Thyroid gland (tissue), 4 donors: ENCODE measurements at regions not wholly inside any gene's neighbourhood (a gene's known extent, or its start where the extent isn't known, plus 50 kb on each side); places are given as distances from the start of the nearest gene placed in this dataset.
A peak's percentile ranks its signal among the peaks of the same experiment; 100 is the strongest.

Experiments
- DNase-seq, 2 donors: peaks; one replicate each; pipeline ENCODE4 v3.0.0-alpha.2; 2019
- H3K27ac ChIP-seq, 3 donors: fragments of 200-600 bp; sonication (generic); 1 replicate in 2 of 3; 2 replicates in 1 of 3; pipeline ENCODE4 v1.5.1; 2016 to 2019; ENCODE audit warnings: mild to moderate bottlenecking in 1 of 3, moderate library complexity in 1 of 3
- H3K27me3 ChIP-seq: fragments of 200-600 bp; sonication (generic); one replicate; pipeline ENCODE4 v1.5.1; 2019
- H3K36me3 ChIP-seq, 2 donors: fragments of 200-600 bp; sonication (generic); one replicate each; pipeline ENCODE4 v1.5.1; 2016 to 2019
- H3K4me1 ChIP-seq, 2 donors: fragments of 200-600 bp; sonication (generic); one replicate each; pipeline ENCODE4 v1.5.1; 2017 to 2019
- H3K4me3 ChIP-seq, 3 donors: fragments of 200-600 bp; sonication (generic); replicated peaks in 1 of 3; 1 replicate in 2 of 3; 2 replicates in 1 of 3; pipeline ENCODE4 v1.5.1; 2016; ENCODE audit warnings: mild to moderate bottlenecking in 1 of 3
- H3K9me3 ChIP-seq: fragments of 200-600 bp; sonication (generic); one replicate; pipeline ENCODE4 v1.5.1; 2017
- CTCF ChIP-seq, 6 experiments: fragments of 200-600 bp in 3 of 6; fragments of 450-650 bp in 3 of 6; sonication (generic) in 3 of 6; IDR thresholded peaks; one replicate each; pipeline ENCODE4 v1.5.1; 2016 to 2019; ENCODE audit warnings: antibody characterized with exemption in 6 of 6, mild to moderate bottlenecking in 2 of 6, inconsistent platforms in 1 of 6, moderate library complexity in 1 of 6
- POLR2A ChIP-seq, 2 donors: fragments of 450-650 bp; IDR thresholded peaks; one replicate each; pipeline ENCODE4 v1.6.1; 2017; ENCODE audit warnings: antibody characterized with exemption in 2 of 2, mild to moderate bottlenecking in 2 of 2, moderate library complexity in 1 of 2
- WGBS, 2 donors: methylation state at CpG; one replicate each; pipeline ENCODE4 v1.1.5; 2017; 5-methylcytosine and 5-hydroxymethylcytosine counted together
- intact Hi-C: fragments of 100-400 bp; cut with DNase I; formaldehyde crosslinking; loops from one replicate; pipeline ENCODE4 v1.15.1; 2023

- no peak for DNase-seq
- Histone ChIP-seq H3K27ac (no peak overlapping the region), H3K9me3 (no peaks in the 10 kb centered on the region), H3K4me3 (no peak overlapping the region), H3K36me3 (no peaks in the 10 kb centered on the region), H3K4me1 (no peaks in the 10 kb centered on the region), H3K27me3 (no peaks in the 10 kb centered on the region)
- TF ChIP-seq POLR2A (IDR thresholded peaks at IDR 0.05): no peak
- intact Hi-C loops: no loop called here
- 81 to 84% methylated on average over 9 of the region's 9 CpGs for WGBS, 2 donors
Observed at GRCh38 chr5:10059556-10059955, 190.1 kb downstream of the ATPSCKMT start.

- intact Hi-C loops: no loop called here
- H3K27me3 ChIP-seq: no peaks in the 10 kb centered on the region
- H3K4me3 ChIP-seq: no peak overlapping the region
- no peaks in the 10 kb centered on the region for H3K9me3 ChIP-seq
- H3K4me1 ChIP-seq: no peaks in the 10 kb centered on the region
- 39 to 40% methylated on average over 7 of the region's 7 CpGs for WGBS, 2 donors
- peak; percentile 20 to 21 for DNase-seq
- no peaks in the 10 kb centered on the region for H3K36me3 ChIP-seq
- TF ChIP-seq CTCF (IDR thresholded peaks at IDR 0.05): no peak
- no peak for TF ChIP-seq POLR2A (IDR thresholded peaks at IDR 0.05)
- no peak overlapping the region for H3K27ac ChIP-seq
Observed at GRCh38 chr5:10057356-10057755, 192.3 kb downstream of the ATPSCKMT start.

- H3K36me3 ChIP-seq: no peaks in the 10 kb centered on the region
- no peak for DNase-seq
- H3K27me3 ChIP-seq: no peaks in the 10 kb centered on the region
- 86 to 89% methylated on average over 7 of the region's 7 CpGs for WGBS, 2 donors
- intact Hi-C loops: no loop called here
- H3K9me3 ChIP-seq: no peaks in the 10 kb centered on the region
- no peak overlapping the region for H3K4me3 ChIP-seq
- H3K27ac ChIP-seq: no peak overlapping the region
- no peak for TF ChIP-seq CTCF (IDR thresholded peaks at IDR 0.05)
- no peak for TF ChIP-seq POLR2A (IDR thresholded peaks at IDR 0.05)
- no peaks in the 10 kb centered on the region for H3K4me1 ChIP-seq
Observed at GRCh38 chr5:10056228-10056760, 193.4 kb downstream of the ATPSCKMT start.

GRCh38 chr5:10049858-10050455 lies 199.7 kb downstream of the ATPSCKMT start:
- no peak for DNase-seq
- H3K4me3 ChIP-seq: no peak overlapping the region
- no peak overlapping the region for H3K27ac ChIP-seq
- no peaks in the 10 kb centered on the region for H3K36me3 ChIP-seq
- intact Hi-C loops: no loop called here
- no peaks in the 10 kb centered on the region for H3K9me3 ChIP-seq
- WGBS, 2 donors: 76 to 93% methylated on average over 1 of the region's 1 CpG
- H3K27me3 ChIP-seq: no peaks in the 10 kb centered on the region
- H3K4me1 ChIP-seq: no peaks in the 10 kb centered on the region
- no peak for TF ChIP-seq CTCF (IDR thresholded peaks at IDR 0.05)
- TF ChIP-seq POLR2A (IDR thresholded peaks at IDR 0.05): no peak

- WGBS, 2 donors: 71 to 73% methylated on average over 7 of the region's 7 CpGs
- no peaks in the 10 kb centered on the region for H3K36me3 ChIP-seq
- no peak overlapping the region for H3K27ac ChIP-seq
- no peak for DNase-seq
- H3K27me3 ChIP-seq: no peaks in the 10 kb centered on the region
- intact Hi-C loops: no loop called here
- TF ChIP-seq POLR2A (IDR thresholded peaks at IDR 0.05) (no peak), CTCF (IDR thresholded peaks at IDR 0.05) (no peak)
- H3K4me3 ChIP-seq: no peak overlapping the region
- no peaks in the 10 kb centered on the region for H3K4me1 ChIP-seq
- no peaks in the 10 kb centered on the region for H3K9me3 ChIP-seq
Observed at GRCh38 chr5:10046676-10047075, 203.0 kb downstream of the ATPSCKMT start.
